Raji (cell line): ENCODE measurements at regions not wholly inside any gene's neighbourhood (a gene's known extent, or its start where the extent isn't known, plus 50 kb on each side); places are given as distances from the start of the nearest gene placed in this dataset.

Experiments
- POLR2A ChIP-seq: IDR thresholded peaks from 2 replicates; pipeline ENCODE4 v1.6.1; 2011; ENCODE audit warnings: low read depth, low read length, control low read depth; ENCODE audit not compliant: insufficient read depth

DNA sequence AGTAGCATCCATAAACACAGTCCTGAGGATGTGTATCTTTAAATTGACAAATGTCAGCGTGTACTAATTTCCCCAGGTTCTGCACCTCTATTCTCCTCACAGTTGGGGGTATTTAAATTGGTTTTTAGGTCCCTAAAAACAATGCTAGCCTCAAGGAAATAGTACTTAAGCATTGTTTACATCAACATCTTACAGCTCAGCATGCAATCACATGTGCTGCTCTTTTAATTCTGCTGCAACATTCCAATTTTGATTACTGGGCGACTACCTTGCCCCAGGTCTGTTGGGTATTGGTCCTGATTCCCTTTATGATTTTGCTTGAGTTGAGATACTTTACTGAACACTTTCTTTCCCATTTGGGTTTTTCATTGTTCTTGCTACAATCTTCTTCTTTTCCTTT, 616.6 kb downstream of the CCER1 start:
- no peak for TF ChIP-seq POLR2A

DNA sequence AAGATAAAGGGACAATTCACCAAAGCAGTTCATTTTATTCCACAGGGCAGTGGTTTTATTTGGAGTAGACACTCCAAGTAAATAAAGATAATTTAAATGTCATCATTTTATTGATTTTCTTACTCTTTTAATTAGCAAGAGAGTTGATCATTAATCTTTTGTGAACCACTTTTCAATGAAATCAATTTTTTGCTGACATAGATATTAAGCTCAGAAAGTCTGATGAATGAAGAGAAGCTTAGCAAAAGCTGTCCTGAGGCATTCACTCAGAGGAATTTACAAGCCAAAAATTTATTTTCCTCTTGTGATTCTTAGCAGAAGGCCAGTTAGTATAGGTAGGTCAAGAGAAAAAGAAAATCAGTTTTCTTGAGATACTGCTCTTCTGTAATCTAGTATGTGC, 618.0 kb downstream of the CCER1 start:
- no peak for TF ChIP-seq POLR2A

- no peak for TF ChIP-seq POLR2A
Observed at GRCh38 chr12:90335566-90335965, 619.4 kb downstream of the CCER1 start.

GRCh38 chr12:90333939-90334338, 621.0 kb downstream of the CCER1 start:
- no peak for TF ChIP-seq POLR2A

DNA sequence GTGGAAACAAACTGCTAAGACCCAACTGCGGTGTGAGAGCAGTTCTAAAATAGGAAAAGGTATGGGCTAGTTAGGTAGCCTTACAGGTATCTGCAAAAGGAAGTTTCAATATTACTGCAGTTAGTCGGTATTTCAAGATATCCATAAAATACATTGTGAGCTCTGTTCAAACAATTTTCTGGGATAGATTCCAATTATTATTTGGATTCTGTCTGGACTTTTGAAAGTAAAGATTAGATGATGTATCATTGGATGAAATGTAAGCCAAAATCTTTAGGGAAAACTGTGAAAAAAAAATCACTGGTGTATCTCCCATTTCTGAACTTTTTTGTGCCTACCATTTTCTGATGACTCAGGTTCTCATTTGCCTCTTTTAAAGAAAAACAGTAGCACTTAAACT, 621.6 kb downstream of the CCER1 start:
- TF ChIP-seq POLR2A = no peak

- no peak for TF ChIP-seq POLR2A
Observed at GRCh38 chr12:90331821-90332220, 623.2 kb downstream of the CCER1 start.

GRCh38 chr12:90331262-90331661, 622.6 kb upstream of the ATP2B1 start:
- TF ChIP-seq POLR2A = no peak

GRCh38 chr12:90327793-90328743, 619.4 kb upstream of the ATP2B1 start:
- no peak for TF ChIP-seq POLR2A

DNA sequence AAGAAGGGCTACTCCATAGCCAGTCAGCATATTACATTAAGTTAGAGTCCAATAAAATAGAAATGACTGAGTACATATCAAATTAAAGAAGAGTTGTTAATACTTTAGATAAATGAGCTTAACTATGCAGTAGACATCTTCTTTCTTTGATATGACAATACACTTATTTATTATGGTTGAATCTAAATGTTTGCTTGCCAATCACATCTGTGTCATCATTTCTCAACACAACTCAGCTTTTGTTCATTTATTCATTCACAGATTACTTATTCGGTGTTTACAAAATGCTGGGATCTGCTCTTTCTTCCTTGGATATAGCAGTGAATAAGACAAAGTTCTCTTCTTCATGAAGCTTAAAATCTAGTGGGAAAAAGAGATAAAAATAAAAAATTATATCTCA, 614.6 kb upstream of the ATP2B1 start:
- no peak for TF ChIP-seq POLR2A

- no peak for TF ChIP-seq POLR2A
Observed at GRCh38 chr12:90322006-90322405, 613.4 kb upstream of the ATP2B1 start.

GRCh38 chr12:90321369-90321768, 612.7 kb upstream of the ATP2B1 start:
- no peak for TF ChIP-seq POLR2A

GRCh38 chr12:90311561-90311960, 602.9 kb upstream of the ATP2B1 start:
- no peak for TF ChIP-seq POLR2A

- TF ChIP-seq POLR2A = no peak
Observed at GRCh38 chr12:90305379-90305778, 596.7 kb upstream of the ATP2B1 start.

DNA sequence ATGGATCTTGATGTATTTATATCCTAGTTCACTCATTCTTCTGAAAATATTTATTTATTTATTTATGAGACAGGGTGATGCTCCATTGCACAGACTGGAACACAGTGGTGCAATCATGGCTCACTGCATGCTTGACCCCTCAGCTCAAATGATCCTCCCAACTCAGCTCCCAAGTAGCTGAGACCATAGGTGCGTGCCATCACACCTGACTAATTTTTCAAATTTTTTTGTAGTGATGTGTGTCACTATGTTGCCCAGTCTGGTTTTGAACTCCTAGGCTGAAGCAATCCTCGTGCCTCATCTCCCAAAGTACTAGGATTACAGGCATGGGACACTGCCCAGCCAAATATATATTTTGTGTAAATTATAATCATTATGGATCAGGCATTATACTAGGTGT, 595.6 kb upstream of the ATP2B1 start:
- no peak for TF ChIP-seq POLR2A

- no peak for TF ChIP-seq POLR2A
Observed at GRCh38 chr12:90303771-90304170, 595.1 kb upstream of the ATP2B1 start.

DNA sequence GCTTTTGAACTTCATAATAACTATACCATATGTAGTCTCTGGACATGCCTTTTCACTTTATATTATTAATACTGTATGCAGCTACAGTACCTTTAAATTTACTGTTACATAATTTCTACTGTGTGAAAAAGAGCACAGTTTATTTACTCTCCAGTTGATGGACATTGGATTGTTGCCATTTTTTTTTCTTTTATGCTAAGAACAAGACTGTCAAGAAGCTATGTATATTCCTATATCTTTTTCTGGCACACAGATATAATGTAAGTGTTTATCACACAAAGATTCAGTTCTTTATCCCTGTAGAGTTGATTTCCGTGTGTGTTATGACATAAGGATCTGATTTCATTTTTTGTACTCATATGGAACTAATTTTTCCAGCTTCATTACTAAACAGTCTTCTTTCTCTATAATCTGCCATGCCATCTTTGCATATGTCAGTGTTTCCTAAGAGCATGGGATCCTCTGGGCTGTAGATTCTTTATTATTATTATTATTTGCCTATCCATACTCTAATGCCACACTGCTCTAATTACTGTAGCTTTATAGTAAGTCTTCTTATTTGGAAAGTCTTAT, 593.0 kb upstream of the ATP2B1 start:
- no peak for TF ChIP-seq POLR2A

DNA sequence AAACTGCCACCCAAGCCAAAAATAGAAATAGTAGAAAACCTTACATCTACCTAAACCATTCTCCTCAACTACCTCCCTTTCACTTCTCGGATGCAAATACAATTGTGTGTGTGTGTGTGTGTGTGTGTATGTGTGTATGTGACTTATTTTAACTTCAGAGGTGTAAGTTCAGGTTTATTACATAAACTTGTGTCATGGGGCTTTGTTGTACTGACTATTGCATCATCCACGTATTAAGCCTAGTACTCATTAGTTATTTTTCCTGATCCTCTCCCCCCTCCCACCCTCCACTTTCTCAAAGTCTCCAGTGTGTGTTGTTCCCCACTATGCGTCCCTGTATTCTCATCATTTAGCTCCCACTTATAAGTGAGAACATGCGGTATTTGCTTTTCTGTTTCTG, 592.5 kb upstream of the ATP2B1 start:
- no peak for TF ChIP-seq POLR2A

DNA sequence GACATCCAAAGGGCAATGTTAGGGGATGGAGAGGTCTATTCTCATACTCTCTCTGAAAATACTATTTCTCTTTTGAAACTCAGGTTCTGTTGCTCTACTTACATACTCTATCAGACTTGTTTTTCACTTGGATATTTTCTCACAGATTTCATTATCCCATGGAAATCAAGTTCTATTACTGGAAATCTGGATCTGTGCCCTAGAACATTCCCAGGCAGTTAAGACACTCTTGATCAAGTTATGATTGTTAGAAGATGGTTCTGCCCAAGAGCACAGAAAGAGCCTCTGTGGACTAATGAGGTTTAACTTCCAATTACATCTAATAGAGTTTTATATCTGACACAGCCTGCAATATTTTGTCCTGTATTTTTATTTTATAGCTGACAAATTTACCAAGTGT, 591.0 kb upstream of the ATP2B1 start:
- no peak for TF ChIP-seq POLR2A
